SK-N-SH (cell line): ENCODE measurements at regions not wholly inside any gene's neighbourhood (a gene's known extent, or its start where the extent isn't known, plus 50 kb on each side); places are given as distances from the start of the nearest gene placed in this dataset.

Experiments used
- CTCF ChIA-PET: fragments of 300-600, 350-600 bp; formaldehyde crosslinking; extraction: SDS; loops from one replicate; lab custom pipeline; 2021; lab: Yijun Ruan, JAX
- POLR2A ChIA-PET: fragments of 350-600 bp; sonication (Branson Sonifier 250); formaldehyde crosslinking; extraction: SDS; loops from one replicate; lab custom pipeline; 2020; ENCODE audit warnings: antibody characterized with exemption, inconsistent platforms; lab: Yijun Ruan, JAX
- DNase-seq: peaks from one replicate; pipeline ENCODE4 v3.0.0; 2012
- H2AFZ ChIP-seq: fragments of 200-600 bp; sonication (generic); 2 replicates; pipeline ENCODE4 v1.8.1; 2016; ENCODE audit warnings: antibody characterized with exemption, mild to moderate bottlenecking, low read depth
- H3F3A ChIP-seq: fragments of 200-600 bp; sonication (generic); replicated peaks from 2 replicates; pipeline ENCODE3; 2016; ENCODE audit warnings: antibody characterized with exemption, mild to moderate bottlenecking; ENCODE audit not compliant: insufficient read depth
- H3K27ac ChIP-seq, 2 experiments: fragments of 200-500 bp in 1 of 2; fragments of 200-600 bp in 1 of 2; sonication (Bioruptor generic) in 1 of 2; sonication (generic), shearing (Covaris generic) in 1 of 2; 2 replicates each; pipeline versions ENCODE4 v1.5.1 to v1.6.1; 2014 to 2016; ENCODE audit warnings: low read depth in 2 of 2, inconsistent platforms in 1 of 2, low read length in 1 of 2, mild to moderate bottlenecking in 1 of 2, mixed read lengths in 1 of 2
- H3K27me3 ChIP-seq: fragments of 200-600 bp; sonication (generic), shearing (Covaris generic); 2 replicates; pipeline ENCODE4 v1.6.1; 2016; ENCODE audit warnings: mixed run types; ENCODE audit not compliant: insufficient read depth
- H3K36me3 ChIP-seq, 2 experiments: fragments of 200-500 bp in 1 of 2; fragments of 200-600 bp in 1 of 2; sonication (Bioruptor generic) in 1 of 2; sonication (generic) in 1 of 2; replicated peaks in 1 of 2; 2 replicates each; pipeline versions ENCODE3 to v1.5.1; 2014 to 2016; ENCODE audit warnings: low read length in 1 of 2, mild to moderate bottlenecking in 1 of 2; ENCODE audit not compliant: insufficient read depth in 2 of 2, control insufficient read depth in 1 of 2
- H3K4me1 ChIP-seq, 2 experiments: fragments of 200-500 bp in 1 of 2; fragments of 200-600 bp in 1 of 2; sonication (Bioruptor generic) in 1 of 2; sonication (generic), shearing (Covaris generic) in 1 of 2; 2 replicates each; pipeline versions ENCODE4 v1.5.1 to v1.6.1; 2014 to 2016; ENCODE audit warnings: low read depth in 1 of 2, low read length in 1 of 2, mixed run types in 1 of 2; ENCODE audit not compliant: insufficient read depth in 2 of 2, control insufficient read depth in 1 of 2
- H3K4me2 ChIP-seq: fragments of 200-600 bp; sonication (generic), shearing (Covaris generic); 2 replicates; pipeline ENCODE4 v1.6.1; 2017; ENCODE audit warnings: mixed run types
- H3K4me3 ChIP-seq, 2 experiments: fragments of 200-500 bp in 1 of 2; fragments of 200-600 bp in 1 of 2; sonication (Bioruptor generic) in 1 of 2; sonication (generic), shearing (Covaris generic) in 1 of 2; 2 replicates each; pipeline versions ENCODE4 v1.5.1 to v1.8.1; 2014 to 2016; ENCODE audit warnings: low read depth in 2 of 2, inconsistent platforms in 1 of 2, low read length in 1 of 2, mild to moderate bottlenecking in 1 of 2, mixed read lengths in 1 of 2, moderate library complexity in 1 of 2
- H3K79me2 ChIP-seq: fragments of 200-600 bp; sonication (generic); 2 replicates; pipeline ENCODE4 v1.8.1; 2017; ENCODE audit warnings: mild to moderate bottlenecking; ENCODE audit not compliant: insufficient read depth
- H3K9ac ChIP-seq: fragments of 200-600 bp; sonication (generic); 2 replicates; pipeline ENCODE4 v1.6.1; 2017; ENCODE audit warnings: mixed run types
- H3K9me2 ChIP-seq: fragments of 200-600 bp; sonication (generic); 2 replicates; pipeline ENCODE4 v1.6.1; 2017; ENCODE audit warnings: mixed run types
- H3K9me3 ChIP-seq: fragments of 200-600 bp; sonication (generic); 2 replicates; pipeline ENCODE4 v1.6.1; 2017; ENCODE audit warnings: mixed run types, mild to moderate bottlenecking, moderate library complexity
- H4K20me1 ChIP-seq: fragments of 200-600 bp; sonication (generic); 2 replicates; pipeline ENCODE4 v1.6.1; 2017; ENCODE audit warnings: mild to moderate bottlenecking, mixed run types; ENCODE audit not compliant: insufficient read depth
- CHD2 ChIP-seq: fragments of 150-350 bp; IDR thresholded peaks from 2 replicates; pipeline ENCODE4 v1.6.1; 2018; ENCODE audit warnings: low read length; ENCODE audit not compliant: partially characterized antibody
- EP300 ChIP-seq, 2 experiments: IDR thresholded peaks; 2 replicates each; pipeline versions ENCODE4 v1.4.0 to v1.6.1; 2012; ENCODE audit warnings: borderline replicate concordance in 1 of 2, low read depth in 1 of 2, low read length in 1 of 2
- EZH2phosphoT487 ChIP-seq: fragments of 200-600 bp; sonication (generic); IDR thresholded peaks from 2 replicates; pipeline ENCODE4 v1.6.1; 2017; ENCODE audit warnings: low read depth, mixed run types, mild to moderate bottlenecking, antibody characterized with exemption, moderate library complexity, borderline replicate concordance
- FOSL2 ChIP-seq: IDR thresholded peaks from 2 replicates; pipeline ENCODE4 v1.4.0; 2012; ENCODE audit warnings: low read depth, mild to moderate bottlenecking, moderate library complexity, borderline replicate concordance
- FOXM1 ChIP-seq: IDR thresholded peaks from 2 replicates; pipeline ENCODE4 v1.4.0; 2012; ENCODE audit warnings: low read depth, mild to moderate bottlenecking
- GABPA ChIP-seq: IDR thresholded peaks from 2 replicates; pipeline ENCODE4 v1.4.0; 2012; ENCODE audit warnings: low read depth, mild to moderate bottlenecking
- GATA2 ChIP-seq: sonication (generic); formaldehyde crosslinking; IDR thresholded peaks from 2 replicates; pipeline ENCODE4 v1.5.0; 2020; ENCODE audit warnings: mild to moderate bottlenecking, missing genetic modification reagents
- JUND ChIP-seq: IDR thresholded peaks from 2 replicates; pipeline ENCODE4 v1.4.0; 2012
- MEF2A ChIP-seq: IDR thresholded peaks from 2 replicates; pipeline ENCODE4 v1.4.0; 2012; ENCODE audit warnings: low read depth, borderline replicate concordance
- MXI1 ChIP-seq: IDR thresholded peaks from 2 replicates; pipeline ENCODE4 v1.6.1; 2012; ENCODE audit warnings: mild to moderate bottlenecking, low read depth, low read length, improper control_type of control experiment
- NFIC ChIP-seq: IDR thresholded peaks from 2 replicates; pipeline ENCODE4 v1.4.0; 2012; ENCODE audit warnings: borderline replicate concordance
- NRF1 ChIP-seq: IDR thresholded peaks from 2 replicates; pipeline ENCODE4 v1.6.1; 2012; ENCODE audit warnings: low read depth, mild to moderate bottlenecking, low read length
- POLR2AphosphoS5 ChIP-seq: IDR thresholded peaks from 2 replicates; pipeline ENCODE4 v1.6.1; 2012; ENCODE audit warnings: low read depth, low read length
- RCOR1 ChIP-seq: fragments of 150-350 bp; IDR thresholded peaks from 2 replicates; pipeline ENCODE4 v1.6.1; 2017; ENCODE audit warnings: antibody characterized with exemption, low read length
- RFX5 ChIP-seq: IDR thresholded peaks from 2 replicates; pipeline ENCODE4 v1.6.1; 2012; ENCODE audit warnings: mild to moderate bottlenecking, improper control_type of control experiment, low read length
- SIN3A ChIP-seq: IDR thresholded peaks from 2 replicates; pipeline ENCODE4 v1.6.1; 2012; ENCODE audit warnings: low read depth, mild to moderate bottlenecking, low read length, moderate library complexity, borderline replicate concordance
- SMC3 ChIP-seq: IDR thresholded peaks from 2 replicates; pipeline ENCODE4 v1.6.1; 2012; ENCODE audit warnings: low read depth, low read length, improper control_type of control experiment
- WGBS: methylation state at CpG from one replicate; pipeline ENCODE4 v1.1.6; 2017; ENCODE audit warnings: low lambda C conversion rate; 5-methylcytosine and 5-hydroxymethylcytosine counted together
- TF ChIP-seq, protein P1 (sequence below): fragments of 150-350 bp; IDR thresholded peaks from 2 replicates; pipeline ENCODE4 v1.6.1; 2017; ENCODE audit warnings: antibody characterized with exemption, low read length, low read depth, borderline replicate concordance
- TF ChIP-seq, protein P2 (sequence below): IDR thresholded peaks from 2 replicates; pipeline ENCODE4 v1.4.0; 2012; ENCODE audit warnings: low read depth
- TF ChIP-seq, protein P3 (sequence below): IDR thresholded peaks from 2 replicates; pipeline ENCODE4 v1.4.0; 2012; ENCODE audit warnings: low read depth, borderline replicate concordance
- TF ChIP-seq, protein P4 (sequence below): IDR thresholded peaks from 2 replicates; pipeline ENCODE4 v1.6.1; 2012; ENCODE audit warnings: mild to moderate bottlenecking, low read depth, low read length, moderate library complexity
- TF ChIP-seq, protein P5 (sequence below): IDR thresholded peaks from 2 replicates; pipeline ENCODE4; 2012

DNA sequence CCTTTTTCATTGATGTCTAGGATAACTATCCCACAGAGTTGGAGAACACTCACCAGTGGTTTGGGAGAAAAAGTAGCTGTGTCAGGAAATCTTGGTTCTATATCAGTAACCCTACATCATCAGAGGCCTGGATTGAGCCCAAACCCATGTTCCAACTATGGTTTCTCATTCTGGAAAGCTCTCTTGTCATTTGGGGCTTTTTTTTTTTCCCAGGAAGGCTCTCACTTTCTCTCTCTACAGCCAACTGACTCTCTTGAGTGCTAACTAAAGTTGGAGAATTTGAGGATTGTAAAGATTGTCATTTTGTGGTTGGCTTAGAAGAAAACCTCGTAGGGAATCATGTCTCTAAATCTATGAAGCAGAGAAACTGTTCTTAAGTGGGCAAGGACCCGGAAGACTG is 228.2 kb upstream of the DIPK2B start:
- no peaks in the 10 kb centered on the region for H3K9me3 ChIP-seq
- no peak for DNase-seq
- H3K4me3 ChIP-seq = no peak overlapping the region
- H3K79me2 ChIP-seq = no peaks in the 10 kb centered on the region
- H3F3A ChIP-seq = no peaks in the 10 kb centered on the region
- no peaks in the 10 kb centered on the region for H3K27me3 ChIP-seq
- H3K36me3 ChIP-seq = no peaks in the 10 kb centered on the region
- H3K9ac ChIP-seq = no peak overlapping the region
- H2AFZ ChIP-seq = no peak overlapping the region; the same call in 1 of the 2 replicates
- POLR2A ChIA-PET = no interaction called here
- no peaks in the 10 kb centered on the region for H3K9me2 ChIP-seq
- peak overlapping the region in 1 of 2 experiments; percentile 33; a peak in 1 of 4 replicates for H3K27ac ChIP-seq
- 58% methylated on average over 2 of the region's 2 CpGs for WGBS
- no peaks in the 10 kb centered on the region; a peak in 1 of 4 replicates for H3K4me1 ChIP-seq
- TF ChIP-seq RCOR1 = no peak
- no peak for TF ChIP-seq JUND
- H4K20me1 ChIP-seq = no peaks in the 10 kb centered on the region
- no peak overlapping the region for H3K4me2 ChIP-seq
- CTCF ChIA-PET = no interaction called here

DNA sequence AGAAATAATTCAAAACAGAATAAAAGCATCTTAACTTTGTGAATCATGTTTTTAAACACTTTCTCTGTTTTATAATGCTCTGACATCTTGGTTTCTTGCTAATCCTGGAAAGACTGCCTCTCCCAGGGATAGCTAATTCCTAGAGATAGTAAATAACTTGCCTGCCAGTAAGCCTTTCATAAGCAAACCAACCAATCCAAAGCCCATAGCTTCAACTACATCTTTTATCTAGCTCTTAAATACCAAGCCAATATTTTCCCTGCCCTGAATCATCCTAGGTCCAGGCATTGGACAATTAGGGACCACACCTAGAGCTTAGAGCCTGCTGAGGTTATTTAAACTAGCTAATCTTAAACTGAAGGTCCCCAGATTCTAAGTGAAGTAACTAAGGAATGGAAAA is 223.7 kb upstream of the DIPK2B start:
- Histone ChIP-seq H3K27me3 (no peaks in the 10 kb centered on the region), H3K4me3 (no peak overlapping the region), H3K9me2 (no peaks in the 10 kb centered on the region), H3K9ac (no peak overlapping the region), H4K20me1 (no peaks in the 10 kb centered on the region), H3K79me2 (no peaks in the 10 kb centered on the region), H2AFZ (no peak overlapping the region), H3K36me3 (no peaks in the 10 kb centered on the region), H3F3A (peaks cover 6% of the 10 kb centered on the region), H3K4me2 (no peak overlapping the region), H3K9me3 (no peaks in the 10 kb centered on the region), H3K4me1 (no peaks in the 10 kb centered on the region; a peak in 2 of 4 replicates), H3K27ac (no peak overlapping the region; a peak in 1 of 4 replicates)
- POLR2A ChIA-PET = no interaction called here
- DNase-seq = no peak
- CTCF ChIA-PET = no interaction called here
- TF ChIP-seq EP300 (IDR thresholded peaks at IDR 0.05; ENCODE audit: borderline replicate concordance in 1 of 2, low read depth in 1 of 2, low read length in 1 of 2) (no peak), MXI1 (no peak), RFX5 (no peak), NRF1 (no peak), SIN3A (no peak), GATA2 (CRISPR knock-in tag) (no peak), FOXM1 (no peak), NFIC (no peak), SMC3 (no peak), FOSL2 (no peak), GABPA (no peak), POLR2AphosphoS5 (no peak), EZH2phosphoT487 (no peak), CHD2 (no peak), MEF2A (no peak)
- TF ChIP-seq, protein P1, sequence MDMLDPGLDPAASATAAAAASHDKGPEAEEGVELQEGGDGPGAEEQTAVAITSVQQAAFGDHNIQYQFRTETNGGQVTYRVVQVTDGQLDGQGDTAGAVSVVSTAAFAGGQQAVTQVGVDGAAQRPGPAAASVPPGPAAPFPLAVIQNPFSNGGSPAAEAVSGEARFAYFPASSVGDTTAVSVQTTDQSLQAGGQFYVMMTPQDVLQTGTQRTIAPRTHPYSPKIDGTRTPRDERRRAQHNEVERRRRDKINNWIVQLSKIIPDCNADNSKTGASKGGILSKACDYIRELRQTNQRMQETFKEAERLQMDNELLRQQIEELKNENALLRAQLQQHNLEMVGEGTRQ = no peak
- TF ChIP-seq, protein P2, sequence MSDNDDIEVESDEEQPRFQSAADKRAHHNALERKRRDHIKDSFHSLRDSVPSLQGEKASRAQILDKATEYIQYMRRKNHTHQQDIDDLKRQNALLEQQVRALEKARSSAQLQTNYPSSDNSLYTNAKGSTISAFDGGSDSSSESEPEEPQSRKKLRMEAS = no peak
- TF ChIP-seq, protein P3, sequence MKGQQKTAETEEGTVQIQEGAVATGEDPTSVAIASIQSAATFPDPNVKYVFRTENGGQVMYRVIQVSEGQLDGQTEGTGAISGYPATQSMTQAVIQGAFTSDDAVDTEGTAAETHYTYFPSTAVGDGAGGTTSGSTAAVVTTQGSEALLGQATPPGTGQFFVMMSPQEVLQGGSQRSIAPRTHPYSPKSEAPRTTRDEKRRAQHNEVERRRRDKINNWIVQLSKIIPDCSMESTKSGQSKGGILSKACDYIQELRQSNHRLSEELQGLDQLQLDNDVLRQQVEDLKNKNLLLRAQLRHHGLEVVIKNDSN = no peak
- TF ChIP-seq, protein P4, sequence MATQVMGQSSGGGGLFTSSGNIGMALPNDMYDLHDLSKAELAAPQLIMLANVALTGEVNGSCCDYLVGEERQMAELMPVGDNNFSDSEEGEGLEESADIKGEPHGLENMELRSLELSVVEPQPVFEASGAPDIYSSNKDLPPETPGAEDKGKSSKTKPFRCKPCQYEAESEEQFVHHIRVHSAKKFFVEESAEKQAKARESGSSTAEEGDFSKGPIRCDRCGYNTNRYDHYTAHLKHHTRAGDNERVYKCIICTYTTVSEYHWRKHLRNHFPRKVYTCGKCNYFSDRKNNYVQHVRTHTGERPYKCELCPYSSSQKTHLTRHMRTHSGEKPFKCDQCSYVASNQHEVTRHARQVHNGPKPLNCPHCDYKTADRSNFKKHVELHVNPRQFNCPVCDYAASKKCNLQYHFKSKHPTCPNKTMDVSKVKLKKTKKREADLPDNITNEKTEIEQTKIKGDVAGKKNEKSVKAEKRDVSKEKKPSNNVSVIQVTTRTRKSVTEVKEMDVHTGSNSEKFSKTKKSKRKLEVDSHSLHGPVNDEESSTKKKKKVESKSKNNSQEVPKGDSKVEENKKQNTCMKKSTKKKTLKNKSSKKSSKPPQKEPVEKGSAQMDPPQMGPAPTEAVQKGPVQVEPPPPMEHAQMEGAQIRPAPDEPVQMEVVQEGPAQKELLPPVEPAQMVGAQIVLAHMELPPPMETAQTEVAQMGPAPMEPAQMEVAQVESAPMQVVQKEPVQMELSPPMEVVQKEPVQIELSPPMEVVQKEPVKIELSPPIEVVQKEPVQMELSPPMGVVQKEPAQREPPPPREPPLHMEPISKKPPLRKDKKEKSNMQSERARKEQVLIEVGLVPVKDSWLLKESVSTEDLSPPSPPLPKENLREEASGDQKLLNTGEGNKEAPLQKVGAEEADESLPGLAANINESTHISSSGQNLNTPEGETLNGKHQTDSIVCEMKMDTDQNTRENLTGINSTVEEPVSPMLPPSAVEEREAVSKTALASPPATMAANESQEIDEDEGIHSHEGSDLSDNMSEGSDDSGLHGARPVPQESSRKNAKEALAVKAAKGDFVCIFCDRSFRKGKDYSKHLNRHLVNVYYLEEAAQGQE = no peak
- TF ChIP-seq, protein P5, sequence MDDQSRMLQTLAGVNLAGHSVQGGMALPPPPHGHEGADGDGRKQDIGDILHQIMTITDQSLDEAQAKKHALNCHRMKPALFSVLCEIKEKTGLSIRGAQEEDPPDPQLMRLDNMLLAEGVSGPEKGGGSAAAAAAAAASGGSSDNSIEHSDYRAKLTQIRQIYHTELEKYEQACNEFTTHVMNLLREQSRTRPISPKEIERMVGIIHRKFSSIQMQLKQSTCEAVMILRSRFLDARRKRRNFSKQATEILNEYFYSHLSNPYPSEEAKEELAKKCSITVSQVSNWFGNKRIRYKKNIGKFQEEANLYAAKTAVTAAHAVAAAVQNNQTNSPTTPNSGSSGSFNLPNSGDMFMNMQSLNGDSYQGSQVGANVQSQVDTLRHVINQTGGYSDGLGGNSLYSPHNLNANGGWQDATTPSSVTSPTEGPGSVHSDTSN = no peak
